GM18867 (cell line): ENCODE measurements at regions not wholly inside any gene's neighbourhood (a gene's known extent, or its start where the extent isn't known, plus 50 kb on each side); places are given as distances from the start of the nearest gene placed in this dataset.

Experiments used
- ATAC-seq: cut with Tn5 transposase; IDR thresholded peaks from one replicate; pipeline ENCODE4 v1.9.1; 2021; ENCODE audit warnings: mild to moderate bottlenecking, moderate library complexity; ENCODE audit not compliant: unreplicated experiment

GRCh38 chr2:30046979-30047378 is 99.8 kb upstream of the YPEL5 start:
- ATAC-seq: no peak

GRCh38 chr2:30048636-30049175 is 98.1 kb upstream of the YPEL5 start:
- no peak for ATAC-seq

- no peak for ATAC-seq
Observed at GRCh38 chr2:30055548-30055947, 91.3 kb upstream of the YPEL5 start.

- no peak for ATAC-seq
Observed at GRCh38 chr2:30060562-30060961, 86.2 kb upstream of the YPEL5 start.

- no peak for ATAC-seq
Observed at GRCh38 chr2:30068067-30068466, 78.7 kb upstream of the YPEL5 start.

- peak; percentile 88 for ATAC-seq
Observed at GRCh38 chr2:30072250-30072842, 74.5 kb upstream of the YPEL5 start.

- ATAC-seq: no peak
Observed at GRCh38 chr2:30073523-30073922, 73.3 kb upstream of the YPEL5 start.

GRCh38 chr2:30074023-30074422 is 72.8 kb upstream of the YPEL5 start:
- no peak for ATAC-seq

- ATAC-seq: no peak
Observed at GRCh38 chr2:30078521-30078920, 68.3 kb upstream of the YPEL5 start.

GRCh38 chr2:30084915-30085314 is 61.9 kb upstream of the YPEL5 start:
- no peak for ATAC-seq

GRCh38 chr2:30089171-30089570 is 57.6 kb upstream of the YPEL5 start:
- no peak for ATAC-seq

- ATAC-seq: no peak
Observed at GRCh38 chr2:30095402-30095801, 51.4 kb upstream of the YPEL5 start.

GRCh38 chr2:30096451-30096850 is 50.4 kb upstream of the YPEL5 start:
- ATAC-seq: no peak
